ENCODE measurements at regions not wholly inside any gene's neighbourhood (a gene's known extent, or its start where the extent isn't known, plus 50 kb on each side); places are given as distances from the start of the nearest gene placed in this dataset.

DNA sequence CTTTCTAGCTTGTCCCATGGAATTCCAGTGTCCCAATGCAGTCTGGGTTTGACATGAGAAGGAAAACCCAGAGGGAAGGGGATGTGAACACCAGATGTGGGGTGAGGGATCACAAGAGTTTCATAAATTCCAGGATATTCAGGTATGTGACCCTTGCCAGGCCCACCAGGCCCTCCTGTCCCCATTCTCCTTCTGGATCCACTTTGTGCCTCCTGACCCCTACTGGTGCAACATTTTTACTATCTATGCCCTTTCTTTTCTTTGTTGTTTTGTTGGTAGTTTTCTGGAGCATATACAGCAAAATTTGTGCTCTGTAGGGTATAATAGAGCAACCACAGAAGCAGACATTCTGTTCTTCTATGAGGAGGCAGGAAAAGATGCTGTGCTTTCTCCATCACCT is 597.0 kb upstream of the GRAMD2B start:
- FAIRE-seq, result no peak
- dilution Hi-C loops (cut with MboI; ENCODE audit: extremely low pct_ligation_motif_present, low sequenced_read_pairs), result no loop called here
- no peak for TF ChIP-seq GATA2 (IDR thresholded peaks at IDR 0.05; ENCODE audit: insufficient read depth, insufficient read length, low read depth, low read length)
- TF ChIP-seq JUN (IDR thresholded peaks at IDR 0.05; ENCODE audit: borderline replicate concordance, insufficient read depth, insufficient read length, low read depth), result no peak
- TF ChIP-seq POLR2AphosphoS5 (IDR thresholded peaks at IDR 0.05; ENCODE audit: insufficient read depth, low read depth, low read length), result no peak
- TF ChIP-seq MYC (IDR thresholded peaks at IDR 0.05; ENCODE audit: low read depth, low read length), result no peak
- TF ChIP-seq POLR2A (IDR thresholded peaks at IDR 0.05; ENCODE audit: low read depth, low read length), result no peak
- TF ChIP-seq, protein P1, sequence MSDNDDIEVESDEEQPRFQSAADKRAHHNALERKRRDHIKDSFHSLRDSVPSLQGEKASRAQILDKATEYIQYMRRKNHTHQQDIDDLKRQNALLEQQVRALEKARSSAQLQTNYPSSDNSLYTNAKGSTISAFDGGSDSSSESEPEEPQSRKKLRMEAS (IDR thresholded peaks at IDR 0.05; ENCODE audit: insufficient read depth, insufficient read length), result no peak
- TF ChIP-seq, protein P2, sequence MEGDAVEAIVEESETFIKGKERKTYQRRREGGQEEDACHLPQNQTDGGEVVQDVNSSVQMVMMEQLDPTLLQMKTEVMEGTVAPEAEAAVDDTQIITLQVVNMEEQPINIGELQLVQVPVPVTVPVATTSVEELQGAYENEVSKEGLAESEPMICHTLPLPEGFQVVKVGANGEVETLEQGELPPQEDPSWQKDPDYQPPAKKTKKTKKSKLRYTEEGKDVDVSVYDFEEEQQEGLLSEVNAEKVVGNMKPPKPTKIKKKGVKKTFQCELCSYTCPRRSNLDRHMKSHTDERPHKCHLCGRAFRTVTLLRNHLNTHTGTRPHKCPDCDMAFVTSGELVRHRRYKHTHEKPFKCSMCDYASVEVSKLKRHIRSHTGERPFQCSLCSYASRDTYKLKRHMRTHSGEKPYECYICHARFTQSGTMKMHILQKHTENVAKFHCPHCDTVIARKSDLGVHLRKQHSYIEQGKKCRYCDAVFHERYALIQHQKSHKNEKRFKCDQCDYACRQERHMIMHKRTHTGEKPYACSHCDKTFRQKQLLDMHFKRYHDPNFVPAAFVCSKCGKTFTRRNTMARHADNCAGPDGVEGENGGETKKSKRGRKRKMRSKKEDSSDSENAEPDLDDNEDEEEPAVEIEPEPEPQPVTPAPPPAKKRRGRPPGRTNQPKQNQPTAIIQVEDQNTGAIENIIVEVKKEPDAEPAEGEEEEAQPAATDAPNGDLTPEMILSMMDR (IDR thresholded peaks at IDR 0.05; ENCODE audit: extremely low read depth in 1 of 2, insufficient read depth in 1 of 2, low read depth in 1 of 2, low read length in 2 of 2), result no peak
- TF ChIP-seq FOS (IDR thresholded peaks at IDR 0.05; ENCODE audit: borderline replicate concordance, insufficient read depth, low read length), result no peak
- no peak for TF ChIP-seq EZH2 (IDR thresholded peaks at IDR 0.05; ENCODE audit: borderline replicate concordance, low read depth, low read length, severe bottlenecking)

More for the DNA sequence above, 597.0 kb upstream of the GRAMD2B start:
- Histone ChIP-seq H3K9me3 (replicated peaks; ENCODE audit: control insufficient read depth, insufficient read depth, low read length) (no peaks in the 10 kb centered on the region), H4K20me1 (replicated peaks; ENCODE audit: control insufficient read depth, extremely low read depth, insufficient read depth, low read length) (no peaks in the 10 kb centered on the region), H3K79me2 (ENCODE audit: control insufficient read depth, insufficient read depth, low read length) (no peaks in the 10 kb centered on the region), H3K4me2 (ENCODE audit: insufficient read depth, low read length) (no peak overlapping the region), H3K36me3 (ENCODE audit: control insufficient read depth in 2 of 2, extremely low read depth in 1 of 2, insufficient read depth in 2 of 2, low read length in 2 of 2) (no peaks in the 10 kb centered on the region), H3K27ac (ENCODE audit: insufficient read depth, low read depth, low read length) (no peak overlapping the region), H3K27me3 (ENCODE audit: control insufficient read depth in 2 of 2, insufficient read depth in 2 of 2, low read length in 2 of 2) (no peaks in the 10 kb centered on the region), H3K4me3 (replicated peaks in 1 of 3; ENCODE audit: insufficient read depth in 1 of 3, low read depth in 1 of 3, low read length in 3 of 3) (no peak overlapping the region), H2AFZ (ENCODE audit: low read depth, low read length) (no peak overlapping the region), H3K9me1 (replicated peaks; ENCODE audit: control insufficient read depth, extremely low read depth, insufficient read depth, low read length) (no peaks in the 10 kb centered on the region), H3K9ac (replicated peaks; ENCODE audit: extremely low read depth, insufficient read depth, low read length) (no peak overlapping the region), H3K4me1 (ENCODE audit: control insufficient read depth, extremely low read depth, insufficient read depth, low read length) (no peaks in the 10 kb centered on the region)
- POLR2A ChIA-PET, result no interaction called here
- no peak for DNase-seq (ENCODE audit: low read depth, low spot score)
- intact Hi-C loops (cut with micrococcal nuclease), result no loop called here
- CTCF ChIA-PET, result no interaction called here
- no TSS peak for BruUV-seq (replicated peaks)

All from endothelial cell of umbilical vein (primary cell).